GM12878 (cell line): ENCODE measurements at regions not wholly inside any gene's neighbourhood (a gene's known extent, or its start where the extent isn't known, plus 50 kb on each side); places are given as distances from the start of the nearest gene placed in this dataset.

Source experiments
- ATAC-seq: fragments of 200-7000 bp; cut with Tn5 transposase; 3 replicates; pipeline ENCODE4 v1.9.1; 2020; ENCODE audit warnings: mild to moderate bottlenecking, moderate library complexity
- BruUV-seq: library from RNA; stranded (reverse); fragments of 400-500 nt; replicated peaks from 2 replicates; lab custom pipeline; 2021; lab: Mats Ljungman, UMichigan
- CTCF ChIA-PET: fragments of 300-600 bp; sonication (Branson Sonifier 250); formaldehyde crosslinking; extraction: SDS; loops from one replicate; lab custom pipeline; 2021; ENCODE audit warnings: inconsistent platforms; lab: Yijun Ruan, JAX
- POLR2A ChIA-PET: fragments of 350-600 bp; formaldehyde crosslinking; extraction: SDS; loops from one replicate; lab custom pipeline; 2021; ENCODE audit warnings: inconsistent platforms; lab: Charles Lee
- RAD21 ChIA-PET: fragments of 300-600 bp; sonication (Branson Sonifier 250); formaldehyde crosslinking; loops from one replicate; lab custom pipeline; 2023; ENCODE audit warnings: antibody characterized with exemption; ENCODE audit not compliant: unreplicated experiment; lab: Charles Lee
- SMC1A ChIA-PET: fragments of 300-600 bp; sonication (Branson Sonifier 250); formaldehyde crosslinking; loops from one replicate; lab custom pipeline; 2023; ENCODE audit not compliant: unreplicated experiment, uncharacterized antibody; lab: Charles Lee
- DNase-seq: peaks from one replicate; pipeline ENCODE4 v3.0.0-alpha.2; 2011; ENCODE audit warnings: low read depth, low spot score
- FAIRE-seq: peaks from 3 replicates; lab custom pipeline; 2011; peaks lifted over from hg19 to GRCh38; lab: Jason Lieb, UNC
- H2AFZ ChIP-seq: 2 replicates; pipeline ENCODE4 v1.6.0; 2011; ENCODE audit warnings: low read depth, low read length, control low read depth; ENCODE audit not compliant: control insufficient read depth
- H3K27ac ChIP-seq: 2 replicates; pipeline ENCODE4 v1.5.1; 2011; ENCODE audit warnings: control low read depth; ENCODE audit not compliant: control insufficient read depth, insufficient read depth
- H3K27me3 ChIP-seq, 2 experiments: replicated peaks in 1 of 2; 2 replicates each; pipeline versions ENCODE4 v1.6.0 to v1.6.1; 2011; ENCODE audit warnings: low read length in 1 of 2; ENCODE audit not compliant: control insufficient read depth in 2 of 2, insufficient read depth in 2 of 2
- H3K36me3 ChIP-seq, 2 experiments: 2 replicates each; pipeline ENCODE4 v1.5.1; 2011; ENCODE audit warnings: low read length in 1 of 2; ENCODE audit not compliant: control insufficient read depth in 2 of 2, insufficient read depth in 2 of 2
- H3K4me1 ChIP-seq: 2 replicates; pipeline ENCODE4 v1.6.1; 2011; ENCODE audit warnings: mild to moderate bottlenecking, low read length, moderate library complexity, mixed read lengths; ENCODE audit not compliant: control insufficient read depth, insufficient read depth
- H3K4me2 ChIP-seq: 2 replicates; pipeline ENCODE4 v1.6.0; 2011; ENCODE audit warnings: control low read depth; ENCODE audit not compliant: control insufficient read depth, insufficient read depth
- H3K4me3 ChIP-seq: fragments of 200-600 bp; sonication (generic); 2 replicates; pipeline ENCODE4 v1.5.1; 2016
- H3K79me2 ChIP-seq: 2 replicates; pipeline ENCODE4 v1.6.0; 2011; ENCODE audit warnings: low read length; ENCODE audit not compliant: control insufficient read depth, insufficient read depth
- H3K9ac ChIP-seq: 2 replicates; pipeline ENCODE4 v1.8.0; 2011; ENCODE audit warnings: low read length, control low read depth, mixed read lengths; ENCODE audit not compliant: control insufficient read depth, insufficient read depth
- H3K9me3 ChIP-seq: replicated peaks from 3 replicates; pipeline ENCODE4 v1.5.1; 2011; ENCODE audit warnings: mild to moderate bottlenecking, low read length; ENCODE audit not compliant: control insufficient read depth, insufficient read depth
- H4K20me1 ChIP-seq: 2 replicates; pipeline ENCODE4 v1.6.0; 2011; ENCODE audit not compliant: control insufficient read depth, insufficient read depth
- CREB1 ChIP-seq: IDR thresholded peaks from 2 replicates; pipeline ENCODE4 v1.6.1; 2012; ENCODE audit warnings: low read depth, mild to moderate bottlenecking, inconsistent platforms
- CREM ChIP-seq: IDR thresholded peaks from 2 replicates; pipeline ENCODE4 v1.6.1; 2014; ENCODE audit warnings: antibody characterized with exemption, low read depth
- IKZF1 ChIP-seq: fragments of 450-650 bp; conservative IDR thresholded peaks from 2 replicates; pipeline ENCODE4 v1.6.1; 2017; ENCODE audit warnings: antibody characterized with exemption, mild to moderate bottlenecking
- KDM1A ChIP-seq: fragments of 200-600 bp; sonication (generic); IDR thresholded peaks from 2 replicates; pipeline ENCODE4 v1.6.1; 2016; ENCODE audit warnings: borderline replicate concordance
- KLF5 ChIP-seq: fragments of 450-650 bp; IDR thresholded peaks from 2 replicates; pipeline ENCODE4 v1.6.1; 2014; ENCODE audit warnings: mild to moderate bottlenecking; ENCODE audit not compliant: partially characterized antibody
- SMC3 ChIP-seq: IDR thresholded peaks from 2 replicates; pipeline ENCODE4 v1.6.1; 2011; ENCODE audit warnings: low read length, improper control_type of control experiment, borderline replicate concordance
- WGBS: methylation state at CpG from one replicate; pipeline ENCODE4 v1.1.6; 2016; ENCODE audit warnings: low lambda C conversion rate; ENCODE audit not compliant: insufficient replicate concordance, insufficient coverage; ENCODE audit errors: missing lambda C conversion rate; 5-methylcytosine and 5-hydroxymethylcytosine counted together
- in situ Hi-C: fragments of 300-500 bp; cut with MboI; formaldehyde crosslinking; loops from 9 replicates; pipeline ENCODE4 v1.14.3; 2018; ENCODE audit warnings: mixed read lengths
- intact Hi-C: fragments of 100-400 bp; cut with micrococcal nuclease; formaldehyde crosslinking; loops from one replicate; pipeline ENCODE4 v1.14.2; 2022; ENCODE audit not compliant: unreplicated experiment
- TF ChIP-seq, protein P1 (sequence below): fragments of 450-650 bp; formaldehyde crosslinking; IDR thresholded peaks from 2 replicates; pipeline ENCODE4 v1.5.0; 2022; ENCODE audit warnings: mild to moderate bottlenecking, missing genetic modification characterization
- TF ChIP-seq, protein P2 (sequence below): fragments of 450-650 bp; IDR thresholded peaks from 2 replicates; pipeline ENCODE4 v1.6.1; 2016; ENCODE audit warnings: mild to moderate bottlenecking
- TF ChIP-seq, protein P3 (sequence below): fragments of 450-650 bp; IDR thresholded peaks from 2 replicates; pipeline ENCODE4 v1.6.1; 2017; ENCODE audit warnings: mild to moderate bottlenecking

DNA sequence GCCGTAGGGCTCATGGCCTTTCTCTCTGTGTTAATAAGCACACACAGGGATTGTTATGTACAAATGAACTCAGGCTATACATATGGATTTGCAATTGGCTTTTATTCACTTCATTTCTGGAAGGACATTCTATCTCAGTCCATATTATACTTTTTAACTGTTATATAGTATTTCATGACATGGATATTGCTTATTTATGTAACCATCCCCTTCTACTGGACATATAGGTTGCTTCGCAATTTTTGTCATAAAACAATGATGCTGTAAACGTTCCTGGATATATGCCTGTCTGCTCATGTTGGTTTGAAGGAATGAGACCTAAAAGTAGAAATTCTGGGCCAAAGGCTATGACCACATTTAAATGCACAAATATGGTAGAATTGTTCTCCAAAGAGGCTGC, 158.1 kb downstream of the BCOR start:
- Histone ChIP-seq H3K4me3 (no peak overlapping the region), H3K36me3 (no peaks in the 10 kb centered on the region), H4K20me1 (no peaks in the 10 kb centered on the region), H3K27ac (no peak overlapping the region), H3K27me3 (no peaks in the 10 kb centered on the region), H3K9me3 (no peaks in the 10 kb centered on the region; the same call in 2 of the 3 replicates), H3K4me1 (peaks cover 12% of the 10 kb centered on the region), H3K4me2 (no peak overlapping the region), H3K9ac (no peak overlapping the region), H2AFZ (no peak overlapping the region), H3K79me2 (no peaks in the 10 kb centered on the region)
- in situ Hi-C loops (no loop called here), intact Hi-C loops (no loop called here)
- no peak for FAIRE-seq
- ChIA-PET POLR2A (no interaction called here), CTCF (no interaction called here), RAD21 (no interaction called here), SMC1A (no interaction called here)
- TF ChIP-seq, protein P1, sequence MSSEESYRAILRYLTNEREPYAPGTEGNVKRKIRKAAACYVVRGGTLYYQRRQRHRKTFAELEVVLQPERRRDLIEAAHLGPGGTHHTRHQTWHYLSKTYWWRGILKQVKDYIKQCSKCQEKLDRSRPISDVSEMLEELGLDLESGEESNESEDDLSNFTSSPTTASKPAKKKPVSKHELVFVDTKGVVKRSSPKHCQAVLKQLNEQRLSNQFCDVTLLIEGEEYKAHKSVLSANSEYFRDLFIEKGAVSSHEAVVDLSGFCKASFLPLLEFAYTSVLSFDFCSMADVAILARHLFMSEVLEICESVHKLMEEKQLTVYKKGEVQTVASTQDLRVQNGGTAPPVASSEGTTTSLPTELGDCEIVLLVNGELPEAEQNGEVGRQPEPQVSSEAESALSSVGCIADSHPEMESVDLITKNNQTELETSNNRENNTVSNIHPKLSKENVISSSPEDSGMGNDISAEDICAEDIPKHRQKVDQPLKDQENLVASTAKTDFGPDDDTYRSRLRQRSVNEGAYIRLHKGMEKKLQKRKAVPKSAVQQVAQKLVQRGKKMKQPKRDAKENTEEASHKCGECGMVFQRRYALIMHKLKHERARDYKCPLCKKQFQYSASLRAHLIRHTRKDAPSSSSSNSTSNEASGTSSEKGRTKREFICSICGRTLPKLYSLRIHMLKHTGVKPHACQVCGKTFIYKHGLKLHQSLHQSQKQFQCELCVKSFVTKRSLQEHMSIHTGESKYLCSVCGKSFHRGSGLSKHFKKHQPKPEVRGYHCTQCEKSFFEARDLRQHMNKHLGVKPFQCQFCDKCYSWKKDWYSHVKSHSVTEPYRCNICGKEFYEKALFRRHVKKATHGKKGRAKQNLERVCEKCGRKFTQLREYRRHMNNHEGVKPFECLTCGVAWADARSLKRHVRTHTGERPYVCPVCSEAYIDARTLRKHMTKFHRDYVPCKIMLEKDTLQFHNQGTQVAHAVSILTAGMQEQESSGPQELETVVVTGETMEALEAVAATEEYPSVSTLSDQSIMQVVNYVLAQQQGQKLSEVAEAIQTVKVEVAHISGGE (CRISPR knock-in tag): no peak
- TF ChIP-seq CREB1 (no peak), SMC3 (no peak), IKZF1 (no peak), KLF5 (no peak), CREM (no peak), KDM1A (no peak)
- TF ChIP-seq, protein P2, sequence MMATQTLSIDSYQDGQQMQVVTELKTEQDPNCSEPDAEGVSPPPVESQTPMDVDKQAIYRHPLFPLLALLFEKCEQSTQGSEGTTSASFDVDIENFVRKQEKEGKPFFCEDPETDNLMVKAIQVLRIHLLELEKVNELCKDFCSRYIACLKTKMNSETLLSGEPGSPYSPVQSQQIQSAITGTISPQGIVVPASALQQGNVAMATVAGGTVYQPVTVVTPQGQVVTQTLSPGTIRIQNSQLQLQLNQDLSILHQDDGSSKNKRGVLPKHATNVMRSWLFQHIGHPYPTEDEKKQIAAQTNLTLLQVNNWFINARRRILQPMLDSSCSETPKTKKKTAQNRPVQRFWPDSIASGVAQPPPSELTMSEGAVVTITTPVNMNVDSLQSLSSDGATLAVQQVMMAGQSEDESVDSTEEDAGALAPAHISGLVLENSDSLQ: no peak
- TF ChIP-seq, protein P3, sequence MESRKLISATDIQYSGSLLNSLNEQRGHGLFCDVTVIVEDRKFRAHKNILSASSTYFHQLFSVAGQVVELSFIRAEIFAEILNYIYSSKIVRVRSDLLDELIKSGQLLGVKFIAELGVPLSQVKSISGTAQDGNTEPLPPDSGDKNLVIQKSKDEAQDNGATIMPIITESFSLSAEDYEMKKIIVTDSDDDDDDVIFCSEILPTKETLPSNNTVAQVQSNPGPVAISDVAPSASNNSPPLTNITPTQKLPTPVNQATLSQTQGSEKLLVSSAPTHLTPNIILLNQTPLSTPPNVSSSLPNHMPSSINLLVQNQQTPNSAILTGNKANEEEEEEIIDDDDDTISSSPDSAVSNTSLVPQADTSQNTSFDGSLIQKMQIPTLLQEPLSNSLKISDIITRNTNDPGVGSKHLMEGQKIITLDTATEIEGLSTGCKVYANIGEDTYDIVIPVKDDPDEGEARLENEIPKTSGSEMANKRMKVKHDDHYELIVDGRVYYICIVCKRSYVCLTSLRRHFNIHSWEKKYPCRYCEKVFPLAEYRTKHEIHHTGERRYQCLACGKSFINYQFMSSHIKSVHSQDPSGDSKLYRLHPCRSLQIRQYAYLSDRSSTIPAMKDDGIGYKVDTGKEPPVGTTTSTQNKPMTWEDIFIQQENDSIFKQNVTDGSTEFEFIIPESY: no peak
- no peak for ATAC-seq
- no TSS peak for BruUV-seq
- no peak for DNase-seq
- WGBS: 44% methylated on average over 3 of the region's 3 CpGs
